Endothelial cell of umbilical vein (primary cell): ENCODE measurements at regions not wholly inside any gene's neighbourhood (a gene's known extent, or its start where the extent isn't known, plus 50 kb on each side); places are given as distances from the start of the nearest gene placed in this dataset.

ENCODE experiments used
- BruUV-seq: library from RNA; stranded (reverse); fragments of 400-500 nt; replicated peaks from 2 replicates; lab custom pipeline; 2021; lab: Mats Ljungman, UMichigan
- CTCF ChIA-PET: fragments of 300-600, 350-600 bp; sonication (Branson Sonifier 250); formaldehyde crosslinking; loops from one replicate; lab custom pipeline; 2021; ENCODE audit warnings: antibody characterized with exemption, inconsistent platforms; lab: Charles Lee
- POLR2A ChIA-PET: fragments of 300-600, 350-600 bp; sonication (Branson Sonifier 250); formaldehyde crosslinking; loops from one replicate; lab custom pipeline; 2021; ENCODE audit warnings: antibody characterized with exemption, inconsistent platforms; lab: Charles Lee
- DNase-seq: peaks from one replicate; pipeline ENCODE4 v3.0.0-alpha.2; 2011; ENCODE audit warnings: low read depth, low spot score
- FAIRE-seq: peaks from 2 replicates; lab custom pipeline; 2011; peaks lifted over from hg19 to GRCh38; lab: Jason Lieb, UNC
- H2AFZ ChIP-seq: 2 replicates; pipeline ENCODE4 v1.6.0; 2012; ENCODE audit warnings: low read depth, low read length, control low read depth, inconsistent platforms
- H3K27ac ChIP-seq: 2 replicates; pipeline ENCODE4 v1.5.1; 2011; ENCODE audit warnings: low read depth, mild to moderate bottlenecking, control low read depth, low read length, moderate library complexity; ENCODE audit not compliant: insufficient read depth
- H3K27me3 ChIP-seq, 2 experiments: 2 replicates each; pipeline versions ENCODE4 v1.6.0 to v1.6.1; 2011; ENCODE audit warnings: low read length in 2 of 2, mixed read lengths in 1 of 2; ENCODE audit not compliant: control insufficient read depth in 2 of 2, insufficient read depth in 2 of 2
- H3K36me3 ChIP-seq, 2 experiments: 2 replicates in 1 of 2; 3 replicates in 1 of 2; pipeline ENCODE4 v1.5.1; 2011; ENCODE audit warnings: low read length in 2 of 2, mild to moderate bottlenecking in 1 of 2, moderate library complexity in 1 of 2; ENCODE audit not compliant: control insufficient read depth in 2 of 2, insufficient read depth in 2 of 2; ENCODE audit errors: extremely low read depth in 1 of 2
- H3K4me1 ChIP-seq: 3 replicates; pipeline ENCODE4 v1.5.1; 2011; ENCODE audit warnings: mild to moderate bottlenecking, low read length; ENCODE audit not compliant: control insufficient read depth, insufficient read depth; ENCODE audit errors: extremely low read depth
- H3K4me2 ChIP-seq: 2 replicates; pipeline ENCODE4 v1.6.1; 2011; ENCODE audit warnings: low read length, control low read depth, mixed read lengths; ENCODE audit not compliant: insufficient read depth
- H3K4me3 ChIP-seq, 3 experiments: fragments of 200-600 bp in 1 of 3; sonication (generic), shearing (Covaris generic) in 1 of 3; replicated peaks in 1 of 3; 2 replicates each; pipeline ENCODE4 v1.5.1; 2011 to 2016; ENCODE audit warnings: control low read depth in 3 of 3, low read length in 3 of 3, mild to moderate bottlenecking in 2 of 3, inconsistent platforms in 1 of 3, low read depth in 1 of 3, moderate library complexity in 1 of 3; ENCODE audit not compliant: insufficient read depth in 1 of 3
- H3K79me2 ChIP-seq: 2 replicates; pipeline ENCODE4 v1.6.0; 2012; ENCODE audit warnings: low read length, inconsistent platforms; ENCODE audit not compliant: control insufficient read depth, insufficient read depth
- H3K9ac ChIP-seq: replicated peaks from 2 replicates; pipeline ENCODE3; 2011; ENCODE audit warnings: low read length, control low read depth; ENCODE audit not compliant: insufficient read depth; ENCODE audit errors: extremely low read depth
- H3K9me1 ChIP-seq: replicated peaks from 3 replicates; pipeline ENCODE4 v1.6.0; 2011; ENCODE audit warnings: mild to moderate bottlenecking, low read length; ENCODE audit not compliant: control insufficient read depth, insufficient read depth; ENCODE audit errors: extremely low read depth
- H3K9me3 ChIP-seq: replicated peaks from 2 replicates; pipeline ENCODE4 v1.5.1; 2012; ENCODE audit warnings: low read length, inconsistent platforms; ENCODE audit not compliant: control insufficient read depth, insufficient read depth
- H4K20me1 ChIP-seq: replicated peaks from 2 replicates; pipeline ENCODE3; 2011; ENCODE audit warnings: mild to moderate bottlenecking, low read length; ENCODE audit not compliant: control insufficient read depth, insufficient read depth; ENCODE audit errors: extremely low read depth
- CTCF ChIP-seq, 2 donors: IDR thresholded peaks; 1 replicate in 1 of 2; 2 replicates in 1 of 2; pipeline ENCODE4 v1.5.1; 2011; ENCODE audit warnings: low read length in 2 of 2, mild to moderate bottlenecking in 2 of 2, moderate library complexity in 2 of 2, control low read depth in 1 of 2, inconsistent platforms in 1 of 2, low read depth in 1 of 2; ENCODE audit not compliant: insufficient read depth in 1 of 2; ENCODE audit errors: extremely low read depth in 1 of 2
- EZH2 ChIP-seq: IDR thresholded peaks from 2 replicates; pipeline ENCODE4 v1.6.1; 2012; ENCODE audit warnings: borderline replicate concordance, low read depth, mild to moderate bottlenecking, moderate library complexity, low read length, inconsistent platforms; ENCODE audit not compliant: severe bottlenecking
- FOS ChIP-seq: IDR thresholded peaks from 2 replicates; pipeline ENCODE4 v1.6.1; 2011; ENCODE audit warnings: mild to moderate bottlenecking, low read length, moderate library complexity, borderline replicate concordance; ENCODE audit not compliant: insufficient read depth
- GATA2 ChIP-seq: IDR thresholded peaks from 2 replicates; pipeline ENCODE4 v1.7.0; 2011; ENCODE audit warnings: low read depth, mild to moderate bottlenecking, moderate library complexity, mixed read lengths, low read length; ENCODE audit not compliant: insufficient read length, insufficient read depth
- JUN ChIP-seq: IDR thresholded peaks from 2 replicates; pipeline ENCODE4 v1.6.1; 2011; ENCODE audit warnings: borderline replicate concordance, low read depth; ENCODE audit not compliant: insufficient read length, insufficient read depth
- MAX ChIP-seq: IDR thresholded peaks from 2 replicates; pipeline ENCODE4 v1.6.1; 2011; ENCODE audit not compliant: insufficient read depth, insufficient read length
- MYC ChIP-seq: IDR thresholded peaks from one replicate; pipeline ENCODE4 v1.6.1; 2011; ENCODE audit warnings: mild to moderate bottlenecking, low read depth, low read length
- POLR2A ChIP-seq: IDR thresholded peaks from 2 replicates; pipeline ENCODE4 v1.6.1; 2012; ENCODE audit warnings: low read depth, mild to moderate bottlenecking, control low read depth, low read length
- POLR2AphosphoS5 ChIP-seq: IDR thresholded peaks from 2 replicates; pipeline ENCODE4 v1.6.1; 2012; ENCODE audit warnings: low read depth, mild to moderate bottlenecking, control low read depth, low read length, moderate library complexity; ENCODE audit not compliant: insufficient read depth
- dilution Hi-C: fragments of 300-500 bp; cut with MboI; formaldehyde crosslinking; loops from one replicate; pipeline ENCODE4 v1.15.0; 2019; ENCODE audit warnings: low sequenced_read_pairs; ENCODE audit not compliant: extremely low pct_ligation_motif_present
- intact Hi-C: fragments of 100-400 bp; cut with micrococcal nuclease; formaldehyde crosslinking; loops from one replicate; pipeline ENCODE4 v1.10.0; 2022

GRCh38 chr7:85974176-85974575 lies 669.5 kb upstream of the GRM3 start:
- BruUV-seq: no TSS peak
- no peak overlapping the region for H3K4me2 ChIP-seq
- no peaks in the 10 kb centered on the region for H3K79me2 ChIP-seq
- ChIA-PET CTCF (no interaction called here), POLR2A (no interaction called here)
- no peaks in the 10 kb centered on the region for H4K20me1 ChIP-seq
- no peak for FAIRE-seq
- H3K9me1 ChIP-seq: no peaks in the 10 kb centered on the region
- no peak overlapping the region for H3K27ac ChIP-seq
- no peaks in the 10 kb centered on the region for H3K36me3 ChIP-seq
- no peak for DNase-seq
- no peaks in the 10 kb centered on the region for H3K9me3 ChIP-seq
- intact Hi-C loops (no loop called here), dilution Hi-C loops (no loop called here)
- H2AFZ ChIP-seq: no peak overlapping the region
- H3K9ac ChIP-seq: no peak overlapping the region
- no peaks in the 10 kb centered on the region for H3K27me3 ChIP-seq
- no peak overlapping the region for H3K4me3 ChIP-seq
- H3K4me1 ChIP-seq: no peaks in the 10 kb centered on the region
- no peak for TF ChIP-seq POLR2A
- no peak for TF ChIP-seq MYC
- no peak for TF ChIP-seq POLR2AphosphoS5
- TF ChIP-seq MAX: no peak
- no peak for TF ChIP-seq JUN
- no peak for TF ChIP-seq GATA2
- no peak for TF ChIP-seq EZH2
- TF ChIP-seq FOS: no peak
- no peak for TF ChIP-seq CTCF (IDR thresholded peaks at IDR 0.05; ENCODE audit: extremely low read depth in 1 of 2, insufficient read depth in 1 of 2, low read depth in 1 of 2, low read length in 2 of 2)
